Loucy (cell line): ENCODE measurements at regions not wholly inside any gene's neighbourhood (a gene's known extent, or its start where the extent isn't known, plus 50 kb on each side); places are given as distances from the start of the nearest gene placed in this dataset.

ENCODE experiments used
- H2AFZ ChIP-seq: fragments of 200-600 bp; sonication (generic); 2 replicates; pipeline ENCODE4 v1.6.0; 2016; ENCODE audit warnings: antibody characterized with exemption, mild to moderate bottlenecking, low read length, moderate library complexity
- H3F3A ChIP-seq: fragments of 200-600 bp; 2 replicates; pipeline ENCODE4 v1.6.0; 2016; ENCODE audit warnings: antibody characterized with exemption, low read depth, mild to moderate bottlenecking
- H3K27me3 ChIP-seq: fragments of 200-600 bp; sonication (generic); 2 replicates; pipeline ENCODE4 v1.6.1; 2014; ENCODE audit warnings: low read length, mild to moderate bottlenecking; ENCODE audit not compliant: insufficient read depth, poor library complexity, severe bottlenecking
- H3K36me3 ChIP-seq: fragments of 200-600 bp; sonication (generic); 2 replicates; pipeline ENCODE4 v1.6.1; 2016; ENCODE audit warnings: low read length; ENCODE audit not compliant: insufficient read depth
- H3K4me1 ChIP-seq: fragments of 200-600 bp; sonication (generic); 2 replicates; pipeline ENCODE4 v1.5.1; 2014; ENCODE audit warnings: low read length, mild to moderate bottlenecking; ENCODE audit not compliant: insufficient read depth, poor library complexity, severe bottlenecking
- H3K4me2 ChIP-seq: fragments of 200-600 bp; sonication (generic); 2 replicates; pipeline ENCODE4 v1.6.0; 2014; ENCODE audit warnings: antibody characterized with exemption, low read length, low read depth, mild to moderate bottlenecking; ENCODE audit not compliant: poor library complexity, severe bottlenecking
- H3K4me3 ChIP-seq: fragments of 200-600 bp; sonication (generic); 2 replicates; pipeline ENCODE4 v1.5.1; 2014; ENCODE audit warnings: low read length, mild to moderate bottlenecking, mixed read lengths; ENCODE audit not compliant: poor library complexity, severe bottlenecking
- H3K79me2 ChIP-seq: fragments of 200-600 bp; sonication (generic); 2 replicates; pipeline ENCODE4 v1.6.1; 2014; ENCODE audit warnings: low read length; ENCODE audit not compliant: insufficient read depth
- H3K9ac ChIP-seq: fragments of 200-600 bp; sonication (generic); 2 replicates; pipeline ENCODE4 v1.6.0; 2014; ENCODE audit warnings: mild to moderate bottlenecking, low read depth, low read length, moderate library complexity; ENCODE audit not compliant: poor library complexity, severe bottlenecking
- H3K9me2 ChIP-seq: fragments of 200-600 bp; sonication (generic); replicated peaks from 2 replicates; pipeline ENCODE4 v1.6.1; 2016; ENCODE audit warnings: low read depth, low read length, mixed read lengths
- H3K9me3 ChIP-seq: fragments of 200-600 bp; sonication (generic); 2 replicates; pipeline ENCODE4 v1.6.1; 2014; ENCODE audit warnings: mild to moderate bottlenecking, antibody characterized with exemption, low read length, low read depth; ENCODE audit not compliant: insufficient read depth
- H4K20me1 ChIP-seq: fragments of 200-600 bp; sonication (generic); 2 replicates; pipeline ENCODE4 v1.6.0; 2014; ENCODE audit warnings: antibody characterized with exemption, low read length, mild to moderate bottlenecking; ENCODE audit not compliant: insufficient read depth, poor library complexity, severe bottlenecking
- CTCF ChIP-seq: fragments of 200-600 bp; sonication (generic); conservative IDR thresholded peaks from 2 replicates; pipeline ENCODE4 v1.5.1; 2014; ENCODE audit warnings: mild to moderate bottlenecking, antibody characterized with exemption, low read length
- EZH2phosphoT487 ChIP-seq: fragments of 200-600 bp; IDR thresholded peaks from 2 replicates; pipeline ENCODE4 v1.6.1; 2018; ENCODE audit warnings: antibody characterized with exemption, mild to moderate bottlenecking, moderate library complexity, borderline replicate concordance

- Histone ChIP-seq H3K79me2 (no peaks in the 10 kb centered on the region), H4K20me1 (no peaks in the 10 kb centered on the region), H3K9me3 (no peaks in the 10 kb centered on the region), H3K27me3 (no peaks in the 10 kb centered on the region), H3K4me2 (no peak overlapping the region), H3K36me3 (no peaks in the 10 kb centered on the region), H3K4me1 (no peaks in the 10 kb centered on the region), H3K4me3 (no peak overlapping the region), H2AFZ (no peak overlapping the region), H3K9ac (no peak overlapping the region), H3F3A (no peaks in the 10 kb centered on the region), H3K9me2 (no peaks in the 10 kb centered on the region; the same call in 1 of the 2 replicates)
- no peak for TF ChIP-seq CTCF
- TF ChIP-seq EZH2phosphoT487, result no peak
Observed at GRCh38 chr12:127393465-127393864, 873.5 kb upstream of the TMEM132C start.

DNA sequence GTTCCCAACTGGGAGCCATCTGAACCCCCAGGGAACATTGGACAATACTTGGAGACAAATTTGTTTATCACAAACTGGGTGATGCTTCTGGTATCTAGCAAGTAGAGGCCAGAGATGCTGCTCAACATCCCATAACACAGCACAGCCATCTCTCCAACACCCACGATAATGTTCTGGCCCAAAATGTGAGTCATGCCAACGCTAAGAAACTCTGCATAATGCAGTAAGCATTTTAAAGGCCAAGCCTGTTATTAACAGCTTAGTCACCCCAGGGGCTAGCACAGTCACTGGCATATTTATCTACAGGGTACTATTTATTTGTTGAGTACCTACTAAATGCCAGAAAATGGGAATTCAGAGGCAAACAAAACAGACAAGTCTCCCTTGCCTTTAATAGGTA, 873.1 kb upstream of the TMEM132C start:
- Histone ChIP-seq H3K9me3 (no peaks in the 10 kb centered on the region), H3K9ac (no peak overlapping the region), H4K20me1 (no peaks in the 10 kb centered on the region), H3K4me3 (no peak overlapping the region), H3K36me3 (no peaks in the 10 kb centered on the region), H2AFZ (no peak overlapping the region), H3K79me2 (no peaks in the 10 kb centered on the region), H3F3A (no peaks in the 10 kb centered on the region), H3K4me1 (no peaks in the 10 kb centered on the region), H3K4me2 (no peak overlapping the region), H3K9me2 (no peaks in the 10 kb centered on the region; the same call in 1 of the 2 replicates), H3K27me3 (no peaks in the 10 kb centered on the region)
- no peak for TF ChIP-seq EZH2phosphoT487
- no peak for TF ChIP-seq CTCF

DNA sequence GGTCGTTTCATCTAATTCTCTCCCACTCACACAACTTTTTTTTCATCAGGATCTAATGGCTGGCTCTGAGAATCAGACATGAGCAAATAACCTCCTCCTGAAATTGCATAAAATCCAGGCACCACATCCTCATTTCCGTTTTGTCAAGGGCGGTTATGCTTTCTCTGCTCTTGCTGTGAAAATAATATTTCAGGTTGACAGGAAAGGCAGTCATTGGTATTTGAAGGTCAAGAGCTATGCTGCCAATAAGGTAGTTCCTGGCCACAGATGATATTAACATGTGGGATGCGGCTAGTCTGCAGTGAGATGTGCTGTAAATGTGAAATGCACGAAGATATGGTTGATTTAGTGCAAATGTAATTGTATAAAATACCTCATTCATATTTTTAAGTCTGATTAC, 870.2 kb upstream of the TMEM132C start:
- H3K27me3 ChIP-seq, result peaks cover 10% of the 10 kb centered on the region
- H3K4me1 ChIP-seq, result no peaks in the 10 kb centered on the region
- no peak for TF ChIP-seq EZH2phosphoT487
- no peak for TF ChIP-seq CTCF
- H3K79me2 ChIP-seq, result no peaks in the 10 kb centered on the region
- H3K36me3 ChIP-seq, result no peaks in the 10 kb centered on the region
- no peaks in the 10 kb centered on the region for H3K9me3 ChIP-seq
- H3K4me2 ChIP-seq, result no peak overlapping the region
- no peaks in the 10 kb centered on the region; the same call in 1 of the 2 replicates for H3K9me2 ChIP-seq
- no peak overlapping the region for H3K4me3 ChIP-seq
- no peak overlapping the region for H2AFZ ChIP-seq
- no peaks in the 10 kb centered on the region for H4K20me1 ChIP-seq
- H3F3A ChIP-seq, result no peaks in the 10 kb centered on the region
- H3K9ac ChIP-seq, result no peak overlapping the region
